Stomach (tissue), 8 donors: ENCODE measurements at regions not wholly inside any gene's neighbourhood (a gene's known extent, or its start where the extent isn't known, plus 50 kb on each side); places are given as distances from the start of the nearest gene placed in this dataset.
"Not testable (repeated sequence)": the region's sequence is repeated elsewhere in the genome, so short reads cannot be mapped to it uniquely, and the experiment has no call there.

Experiments used
- DNase-seq, 2 donors: peaks; one replicate each; pipeline versions ENCODE4 v3.0.0 to v3.0.0-alpha.2; 2013 to 2019
- H3K27ac ChIP-seq, 5 donors: fragments of 200-600 bp in 4 of 5; sonication (generic) in 4 of 5; one replicate each; pipeline ENCODE4 v1.5.1; 2013 to 2019; ENCODE audit warnings: mild to moderate bottlenecking in 1 of 5, moderate library complexity in 1 of 5
- H3K27me3 ChIP-seq, 3 donors: fragments of 200-600 bp; sonication (generic); one replicate each; pipeline ENCODE4 v1.5.1; 2017 to 2019; ENCODE audit warnings: mixed run types in 1 of 3
- H3K36me3 ChIP-seq, 4 donors: fragments of 200-600 bp; sonication (generic); 1 replicate in 3 of 4; 2 replicates in 1 of 4; pipeline ENCODE4 v1.5.1; 2016 to 2019
- H3K4me1 ChIP-seq, 4 donors: fragments of 200-600 bp; sonication (generic); one replicate each; pipeline ENCODE4 v1.5.1; 2016 to 2019
- H3K4me3 ChIP-seq, 4 donors: fragments of 200-600 bp; sonication (generic) in 3 of 4; one replicate each; pipeline ENCODE4 v1.5.1; 2016 to 2019; ENCODE audit warnings: mild to moderate bottlenecking in 1 of 4
- H3K9me3 ChIP-seq, 4 donors: fragments of 200-600 bp; sonication (generic); one replicate each; pipeline ENCODE4 v1.5.1; 2016 to 2019
- EP300 ChIP-seq: sonication (generic); formaldehyde crosslinking; IDR thresholded peaks from one replicate; pipeline ENCODE4 v1.6.1; 2017; ENCODE audit warnings: antibody characterized with exemption
- POLR2A ChIP-seq, 4 donors: fragments of 450-650 bp; IDR thresholded peaks; one replicate each; pipeline ENCODE4 v1.6.1; 2016; ENCODE audit warnings: antibody characterized with exemption in 4 of 4, control low read depth in 2 of 4, mild to moderate bottlenecking in 1 of 4, moderate library complexity in 1 of 4
- POLR2AphosphoS5 ChIP-seq, 3 donors: sonication (generic); formaldehyde crosslinking; IDR thresholded peaks; one replicate each; pipeline ENCODE4 v1.6.1; 2016; ENCODE audit warnings: antibody characterized with exemption in 3 of 3
- WGBS, 5 donors: extraction: QIAGEN DNeasy Blood & Tissue Kit in 3 of 5; methylation state at CpG; one replicate each; pipeline versions ENCODE4 v1.1.5 to v1.1.7; 2013 to 2018; 5-methylcytosine and 5-hydroxymethylcytosine counted together
- intact Hi-C: fragments of 100-400 bp; cut with DNase I; formaldehyde crosslinking; loops from one replicate; pipeline ENCODE4 v1.15.1; 2023; ENCODE audit warnings: low total_unique reads
- TF ChIP-seq, protein P1 (sequence below), 7 experiments: fragments of 450-650 bp in 4 of 7; fragments of 200-600 bp in 3 of 7; sonication (generic) in 3 of 7; IDR thresholded peaks; one replicate each; pipeline ENCODE4 v1.5.1; 2016 to 2019; ENCODE audit warnings: antibody characterized with exemption in 7 of 7, control low read depth in 2 of 7, mild to moderate bottlenecking in 1 of 7
- donor health status: healthy with polysubstance abuse.
- donor health status: Bipolar disorder and iron deficiency.
- donor health status: healthy.

DNA sequence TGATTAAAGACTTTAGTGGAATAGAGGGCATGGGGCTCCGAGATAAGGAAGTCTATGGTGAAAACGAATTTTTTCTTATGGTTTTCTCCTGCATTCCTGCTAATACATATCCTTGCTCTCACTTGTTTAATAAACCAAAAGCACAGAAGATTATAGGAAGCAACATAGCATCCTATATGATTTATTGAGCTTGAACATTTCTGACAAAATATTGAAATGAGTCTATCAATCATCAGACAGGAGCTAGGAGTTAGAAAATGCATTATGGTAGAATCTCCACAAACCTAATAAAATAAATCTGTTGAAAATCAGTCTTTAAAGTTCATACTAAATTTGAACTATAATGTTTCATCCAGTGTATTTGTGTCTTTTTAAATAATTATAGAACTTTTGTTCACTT, 554.6 kb upstream of the RGMB start:
- H3K27me3 ChIP-seq, result no peaks in the 10 kb centered on the region
- no peak overlapping the region for H3K27ac ChIP-seq
- no peaks in the 10 kb centered on the region for H3K4me1 ChIP-seq
- no peaks in the 10 kb centered on the region for H3K9me3 ChIP-seq
- DNase-seq, result no peak
- intact Hi-C loops, result no loop called here
- no peaks in the 10 kb centered on the region for H3K36me3 ChIP-seq
- WGBS, 5 donors, result 69 to 85% (median 72%) methylated on average over 2 of the region's 2 CpGs
- no peak overlapping the region for H3K4me3 ChIP-seq
- no peak for TF ChIP-seq POLR2AphosphoS5 (IDR thresholded peaks at IDR 0.05)
- TF ChIP-seq, protein P1, sequence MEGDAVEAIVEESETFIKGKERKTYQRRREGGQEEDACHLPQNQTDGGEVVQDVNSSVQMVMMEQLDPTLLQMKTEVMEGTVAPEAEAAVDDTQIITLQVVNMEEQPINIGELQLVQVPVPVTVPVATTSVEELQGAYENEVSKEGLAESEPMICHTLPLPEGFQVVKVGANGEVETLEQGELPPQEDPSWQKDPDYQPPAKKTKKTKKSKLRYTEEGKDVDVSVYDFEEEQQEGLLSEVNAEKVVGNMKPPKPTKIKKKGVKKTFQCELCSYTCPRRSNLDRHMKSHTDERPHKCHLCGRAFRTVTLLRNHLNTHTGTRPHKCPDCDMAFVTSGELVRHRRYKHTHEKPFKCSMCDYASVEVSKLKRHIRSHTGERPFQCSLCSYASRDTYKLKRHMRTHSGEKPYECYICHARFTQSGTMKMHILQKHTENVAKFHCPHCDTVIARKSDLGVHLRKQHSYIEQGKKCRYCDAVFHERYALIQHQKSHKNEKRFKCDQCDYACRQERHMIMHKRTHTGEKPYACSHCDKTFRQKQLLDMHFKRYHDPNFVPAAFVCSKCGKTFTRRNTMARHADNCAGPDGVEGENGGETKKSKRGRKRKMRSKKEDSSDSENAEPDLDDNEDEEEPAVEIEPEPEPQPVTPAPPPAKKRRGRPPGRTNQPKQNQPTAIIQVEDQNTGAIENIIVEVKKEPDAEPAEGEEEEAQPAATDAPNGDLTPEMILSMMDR (IDR thresholded peaks at IDR 0.05), result no peak
- TF ChIP-seq POLR2A (IDR thresholded peaks at IDR 0.05), result no peak
- TF ChIP-seq EP300, result no peak

DNA sequence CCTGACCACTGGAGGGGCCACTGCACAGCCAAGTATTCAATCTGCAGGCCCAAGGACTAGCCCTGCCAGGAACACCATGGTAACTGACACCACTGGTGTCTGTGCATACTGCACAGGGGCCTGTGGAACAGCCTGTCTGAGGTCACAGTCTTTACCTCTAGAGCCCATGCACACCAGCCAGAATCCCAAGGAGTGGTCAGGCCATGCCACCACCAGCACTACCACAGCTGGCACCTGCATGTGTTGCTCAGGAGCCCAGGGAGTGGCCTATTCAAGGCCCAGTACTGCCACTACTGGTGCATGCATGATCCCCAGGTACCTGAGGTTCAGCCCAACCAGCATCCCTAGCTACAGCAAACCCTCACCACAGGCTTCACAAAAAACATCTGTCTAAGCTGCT, 546.0 kb upstream of the RGMB start:
- Histone ChIP-seq H3K27ac (no peak overlapping the region), H3K9me3 (peaks cover 4 to 41% (median 30%) of the 10 kb centered on the region in 4 donors), H3K27me3 (no peaks in the 10 kb centered on the region), H3K36me3 (no peaks in the 10 kb centered on the region), H3K4me3 (no peak overlapping the region), H3K4me1 (no peaks in the 10 kb centered on the region)
- TF ChIP-seq POLR2A (IDR thresholded peaks at IDR 0.05), result no peak
- TF ChIP-seq, protein P1 (IDR thresholded peaks at IDR 0.05), result no peak
- no peak for TF ChIP-seq POLR2AphosphoS5 (IDR thresholded peaks at IDR 0.05)
- no peak for TF ChIP-seq EP300
- no peak for DNase-seq
- intact Hi-C loops, result no loop called here

DNA sequence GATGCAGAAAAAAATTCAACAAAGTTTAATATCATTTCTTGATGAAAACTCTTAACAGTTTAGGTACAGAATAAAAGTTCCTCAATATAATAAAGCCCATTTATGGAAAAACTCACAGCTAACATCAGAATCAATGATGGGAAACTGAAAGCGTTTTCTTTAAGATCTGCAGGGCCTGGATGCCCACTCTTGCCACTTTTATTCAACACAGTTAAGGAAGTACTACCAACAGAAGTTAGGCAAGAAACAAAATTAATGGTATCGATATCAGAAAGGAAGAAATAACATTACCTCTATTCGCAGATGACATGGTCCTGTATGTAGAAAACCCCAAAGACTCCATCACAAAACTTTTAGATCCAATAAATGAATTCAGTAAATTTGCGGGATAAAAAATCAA, 542.4 kb upstream of the RGMB start:
- H3K9me3 ChIP-seq, result peaks cover 4 to 47% (median 26%) of the 10 kb centered on the region in 4 donors
- DNase-seq, result no peak
- no peak overlapping the region for H3K27ac ChIP-seq
- intact Hi-C loops, result no loop called here
- no peaks in the 10 kb centered on the region for H3K27me3 ChIP-seq
- no peaks in the 10 kb centered on the region for H3K4me1 ChIP-seq
- WGBS, 5 donors, result 71 to 86% (median 73%) methylated on average over 4 of the region's 4 CpGs
- no peak for TF ChIP-seq POLR2AphosphoS5 (IDR thresholded peaks at IDR 0.05)
- TF ChIP-seq POLR2A (IDR thresholded peaks at IDR 0.05), result no peak
- TF ChIP-seq EP300, result no peak
- TF ChIP-seq, protein P1 (IDR thresholded peaks at IDR 0.05), result no peak
- H3K36me3 ChIP-seq, result no peaks in the 10 kb centered on the region
- no peak overlapping the region for H3K4me3 ChIP-seq

DNA sequence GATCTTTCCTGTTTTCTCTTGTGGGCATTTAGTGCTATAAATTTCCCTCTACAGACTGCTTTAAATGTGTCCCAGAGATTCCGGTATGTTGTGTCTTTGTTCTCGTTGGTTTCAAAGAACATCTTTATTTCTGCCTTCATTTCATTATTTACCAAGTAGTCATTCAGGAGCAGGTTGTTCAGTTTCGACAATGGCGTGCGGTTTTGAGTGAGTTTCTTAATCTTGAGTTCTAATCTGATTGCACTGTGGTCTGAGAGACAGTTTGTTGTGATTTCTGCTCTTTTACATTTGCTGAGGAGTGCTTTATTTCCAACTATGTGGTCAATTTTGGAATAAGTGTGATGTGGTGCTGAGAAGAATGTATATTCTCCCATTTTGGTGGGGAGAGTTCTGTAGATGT, 535.7 kb upstream of the RGMB start:
- H3K27me3 ChIP-seq, H3K27ac ChIP-seq, H3K4me3 ChIP-seq, DNase-seq, H3K36me3 ChIP-seq, H3K4me1 ChIP-seq, intact Hi-C loops: not testable (repeated sequence)
- peaks cover 0 to 18% (median 0%) of the 10 kb centered on the region in 4 donors for H3K9me3 ChIP-seq
- WGBS, 5 donors, result 91 to 96% (median 93%) methylated on average over 5 of the region's 5 CpGs

DNA sequence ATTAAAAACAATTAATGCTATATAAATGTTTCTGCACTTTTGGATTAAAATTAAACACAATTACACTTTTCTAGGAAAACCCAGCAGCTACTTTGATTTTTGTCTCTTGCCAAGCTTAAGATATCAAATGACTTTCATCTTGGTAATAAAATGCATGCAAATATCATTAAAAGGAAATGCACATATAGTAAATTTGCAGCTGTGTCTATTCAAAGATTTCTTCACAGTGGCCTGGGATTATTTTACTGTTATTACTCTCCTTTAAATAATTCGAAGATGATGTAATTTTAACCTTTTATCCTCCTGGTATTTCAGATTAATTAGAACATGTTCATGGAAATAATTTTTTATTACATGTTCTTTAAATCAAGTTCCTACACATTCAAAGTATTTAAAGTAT, 529.5 kb upstream of the RGMB start:
- WGBS, 5 donors, result 65 to 85% (median 73%) methylated on average over 1 of the region's 1 CpG
- no peak for DNase-seq
- TF ChIP-seq, protein P1 (IDR thresholded peaks at IDR 0.05), result no peak
- TF ChIP-seq EP300 (no peak), POLR2AphosphoS5 (IDR thresholded peaks at IDR 0.05) (no peak), POLR2A (IDR thresholded peaks at IDR 0.05) (no peak)

More for the DNA sequence above, 529.5 kb upstream of the RGMB start:
- intact Hi-C loops, result no loop called here
- Histone ChIP-seq H3K4me3 (no peak overlapping the region), H3K9me3 (no peaks in the 10 kb centered on the region), H3K27ac (no peak overlapping the region), H3K36me3 (no peaks in the 10 kb centered on the region), H3K27me3 (no peaks in the 10 kb centered on the region), H3K4me1 (no peaks in the 10 kb centered on the region)
